Mesenchymal stem cell (in vitro differentiated cells and primary cell): ENCODE measurements at regions not wholly inside any gene's neighbourhood (a gene's known extent, or its start where the extent isn't known, plus 50 kb on each side); places are given as distances from the start of the nearest gene placed in this dataset.
"Not testable (repeated sequence)": the region's sequence is repeated elsewhere in the genome, so short reads cannot be mapped to it uniquely, and the experiment has no call there.

ENCODE experiments used
- DNase-seq: peaks from one replicate; pipeline ENCODE4 v3.0.0-alpha.2; 2013
- H2AFZ ChIP-seq: one replicate; pipeline ENCODE4 v1.6.1; 2013; ENCODE audit warnings: low read depth, mild to moderate bottlenecking, control low read depth, inconsistent platforms, low read length, moderate library complexity
- H2AK5ac ChIP-seq: 2 replicates; pipeline ENCODE4 v1.6.1; 2013; ENCODE audit warnings: low read length, moderate library complexity, mild to moderate bottlenecking, inconsistent platforms; ENCODE audit not compliant: severe bottlenecking
- H2BK120ac ChIP-seq: one replicate; pipeline ENCODE4 v1.6.1; 2013; ENCODE audit warnings: low read depth, mild to moderate bottlenecking, inconsistent platforms, low read length, moderate library complexity
- H2BK12ac ChIP-seq, 2 experiments: one replicate each; pipeline ENCODE4 v1.6.1; 2013; ENCODE audit warnings: inconsistent platforms in 2 of 2, low read length in 2 of 2, mild to moderate bottlenecking in 2 of 2, moderate library complexity in 2 of 2, control low read depth in 1 of 2
- H2BK15ac ChIP-seq: one replicate; pipeline ENCODE4 v1.6.1; 2013; ENCODE audit warnings: mild to moderate bottlenecking, low read depth, inconsistent platforms; ENCODE audit not compliant: poor library complexity, severe bottlenecking
- H2BK5ac ChIP-seq: 2 replicates; pipeline ENCODE4 v1.6.1; 2013; ENCODE audit warnings: low read depth, mild to moderate bottlenecking, low read length, control low read depth, inconsistent platforms; ENCODE audit not compliant: poor library complexity, severe bottlenecking
- H3K14ac ChIP-seq, 2 experiments: one replicate each; pipeline ENCODE4 v1.6.1; 2013; ENCODE audit warnings: inconsistent platforms in 2 of 2, low read length in 2 of 2, control low read depth in 1 of 2, mild to moderate bottlenecking in 1 of 2, moderate library complexity in 1 of 2
- H3K18ac ChIP-seq, 2 experiments: one replicate each; pipeline ENCODE4 v1.6.1; 2013; ENCODE audit warnings: inconsistent platforms in 2 of 2, low read length in 2 of 2, control low read depth in 1 of 2, low read depth in 1 of 2, mild to moderate bottlenecking in 1 of 2
- H3K23ac ChIP-seq, 2 experiments: one replicate each; pipeline ENCODE4 v1.6.1; 2013; ENCODE audit warnings: inconsistent platforms in 2 of 2, low read length in 2 of 2, mild to moderate bottlenecking in 2 of 2, moderate library complexity in 2 of 2, control low read depth in 1 of 2
- H3K27ac ChIP-seq: 2 replicates; pipeline ENCODE4 v1.5.1; 2013; ENCODE audit warnings: mild to moderate bottlenecking, moderate library complexity, low read length, control low read depth, inconsistent platforms; ENCODE audit not compliant: poor library complexity, severe bottlenecking
- H3K27me3 ChIP-seq, 2 experiments: 2 replicates each; pipeline versions ENCODE4 v1.6.1 to v1.7.0; 2013; ENCODE audit warnings: low read length in 2 of 2, mild to moderate bottlenecking in 2 of 2, moderate library complexity in 2 of 2, control low read depth in 1 of 2, inconsistent platforms in 1 of 2; ENCODE audit not compliant: control insufficient read depth in 1 of 2, insufficient read depth in 1 of 2
- H3K36me3 ChIP-seq, 2 experiments: 2 replicates each; pipeline versions ENCODE4 v1.6.1 to v1.7.0; 2013; ENCODE audit warnings: low read length in 2 of 2, control low read depth in 1 of 2, inconsistent platforms in 1 of 2, low read depth in 1 of 2, mild to moderate bottlenecking in 1 of 2; ENCODE audit not compliant: insufficient read depth in 2 of 2, control insufficient read depth in 1 of 2
- H3K4ac ChIP-seq, 2 experiments: one replicate each; pipeline ENCODE4 v1.6.1; 2013; ENCODE audit warnings: inconsistent platforms in 2 of 2, low read length in 2 of 2, mild to moderate bottlenecking in 2 of 2, moderate library complexity in 2 of 2, control low read depth in 1 of 2, low read depth in 1 of 2
- H3K4me1 ChIP-seq: 2 replicates; pipeline ENCODE4 v1.6.1; 2013; ENCODE audit warnings: low read depth, low read length, control low read depth; ENCODE audit not compliant: control insufficient read depth, insufficient read depth
- H3K4me2 ChIP-seq: 2 replicates; pipeline ENCODE4 v1.6.1; 2013; ENCODE audit warnings: low read length, mild to moderate bottlenecking, inconsistent platforms; ENCODE audit not compliant: poor library complexity, severe bottlenecking
- H3K4me3 ChIP-seq, 2 experiments: 2 replicates each; pipeline versions ENCODE4 v1.5.1 to v1.7.0; 2013; ENCODE audit warnings: low read length in 2 of 2, mild to moderate bottlenecking in 2 of 2, control low read depth in 1 of 2, low read depth in 1 of 2; ENCODE audit not compliant: insufficient read depth in 1 of 2
- H3K79me1 ChIP-seq: replicated peaks from 2 replicates; pipeline ENCODE4 v1.6.1; 2013; ENCODE audit warnings: mild to moderate bottlenecking, control low read depth, low read length, inconsistent platforms; ENCODE audit not compliant: poor library complexity, severe bottlenecking
- H3K9ac ChIP-seq: 2 replicates; pipeline ENCODE4 v1.7.0; 2013; ENCODE audit warnings: mild to moderate bottlenecking, low read length, moderate library complexity
- H3K9me3 ChIP-seq: 2 replicates; pipeline ENCODE4 v1.7.0; 2013; ENCODE audit warnings: mild to moderate bottlenecking, low read length; ENCODE audit not compliant: control insufficient read depth
- H4K8ac ChIP-seq: one replicate; pipeline ENCODE4 v1.6.1; 2013; ENCODE audit warnings: inconsistent platforms, mild to moderate bottlenecking, low read length, moderate library complexity
- H4K91ac ChIP-seq: one replicate; pipeline ENCODE4 v1.6.1; 2013; ENCODE audit warnings: mild to moderate bottlenecking, low read length, inconsistent platforms
- WGBS: methylation state at CpG from one replicate; pipeline ENCODE4 v1.1.7; 2013; ENCODE audit warnings: mixed read lengths; 5-methylcytosine and 5-hydroxymethylcytosine counted together

DNA sequence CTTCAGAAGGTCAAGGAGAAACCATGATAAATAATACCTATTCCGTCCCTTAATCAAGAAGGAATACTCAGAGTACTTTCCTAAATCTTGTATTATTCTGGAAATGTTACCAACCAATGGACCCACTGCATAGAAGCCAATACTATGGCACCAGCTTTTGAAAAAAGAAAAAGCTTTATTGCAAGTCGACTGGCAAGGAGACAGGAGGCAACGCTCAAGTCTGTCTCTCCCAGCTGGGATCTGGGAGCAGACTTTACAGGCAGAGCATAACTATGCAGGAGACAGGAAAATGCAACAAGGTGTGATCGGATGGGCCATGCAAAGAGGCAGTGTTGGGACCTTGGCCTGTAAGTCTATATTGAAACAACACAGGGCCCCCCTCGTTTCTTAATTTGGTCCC lies 132.4 kb downstream of the CHD9NB start:
- DNase-seq: no peak
- Histone ChIP-seq H3K9me3 (no peaks in the 10 kb centered on the region), H3K27me3 (no peaks in the 10 kb centered on the region), H4K8ac (no peak overlapping the region), H2BK5ac (no peak overlapping the region), H3K23ac (no peak overlapping the region), H3K36me3 (no peaks in the 10 kb centered on the region), H3K4me2 (no peak overlapping the region), H2BK15ac (no peak overlapping the region), H2AK5ac (no peak overlapping the region), H2BK12ac (no peak overlapping the region), H3K4ac (no peak overlapping the region), H3K18ac (no peak overlapping the region), H3K4me1 (no peaks in the 10 kb centered on the region), H3K79me1 (no peaks in the 10 kb centered on the region), H3K4me3 (no peak overlapping the region), H2AFZ (no peak overlapping the region), H3K27ac (no peak overlapping the region), H4K91ac (no peak overlapping the region), H3K9ac (no peak overlapping the region), H2BK120ac (no peak overlapping the region), H3K14ac (no peak overlapping the region)
- WGBS: 79% methylated on average over 5 of the region's 5 CpGs

- H4K91ac ChIP-seq: no peak overlapping the region
- H3K9me3 ChIP-seq: no peaks in the 10 kb centered on the region
- H3K14ac ChIP-seq: no peak overlapping the region
- H3K4me2 ChIP-seq: no peak overlapping the region
- no peak overlapping the region for H3K4me3 ChIP-seq
- no peaks in the 10 kb centered on the region for H3K27me3 ChIP-seq
- no peak overlapping the region for H4K8ac ChIP-seq
- H3K27ac ChIP-seq: no peak overlapping the region
- WGBS: no CpG with 5 or more reads among the region's 2 CpGs
- H2AFZ ChIP-seq: no peak overlapping the region
- no peak overlapping the region for H2BK5ac ChIP-seq
- H3K4me1 ChIP-seq: no peaks in the 10 kb centered on the region
- no peak overlapping the region for H3K4ac ChIP-seq
- H3K23ac ChIP-seq: no peak overlapping the region
- no peak overlapping the region for H2BK120ac ChIP-seq
- H3K18ac ChIP-seq: no peak overlapping the region
- H2BK15ac ChIP-seq: no peak overlapping the region
- no peak for DNase-seq
- H2BK12ac ChIP-seq: no peak overlapping the region
- H3K79me1 ChIP-seq: no peaks in the 10 kb centered on the region
- H3K36me3 ChIP-seq: no peaks in the 10 kb centered on the region
- H2AK5ac ChIP-seq: no peak overlapping the region
- H3K9ac ChIP-seq: no peak overlapping the region
Observed at GRCh38 chr16:52914428-52914827, 138.3 kb downstream of the CHD9NB start.

DNA sequence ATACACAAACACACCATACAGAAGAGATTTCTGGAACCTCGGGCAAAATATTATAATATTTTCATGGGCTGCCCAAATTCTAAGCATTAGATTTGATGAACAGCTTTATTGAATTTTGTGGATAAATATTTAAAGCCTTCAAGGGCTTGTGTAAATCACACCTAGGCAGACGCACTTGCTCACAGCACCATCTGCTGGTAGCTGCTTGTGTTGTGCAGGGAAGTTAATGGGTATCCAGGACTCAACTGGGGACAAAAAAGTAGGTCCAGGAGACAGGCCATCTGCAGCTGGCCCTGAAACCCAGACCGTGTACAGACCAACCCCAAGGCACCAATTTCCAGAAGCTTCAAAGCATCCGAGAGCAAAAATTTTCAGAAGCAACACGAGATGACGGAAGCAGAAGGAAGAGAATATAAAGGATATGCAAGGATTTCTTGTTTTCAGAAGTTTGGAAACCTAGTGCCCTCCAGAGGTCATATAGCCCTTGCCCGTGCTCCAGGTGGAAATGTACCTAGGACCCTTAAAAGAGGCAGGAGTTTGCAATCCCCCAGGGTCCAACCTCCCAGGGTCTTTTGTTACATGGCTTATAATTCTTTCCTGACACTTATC lies 140.0 kb downstream of the CHD9NB start:
- Histone ChIP-seq H3K79me1 (no peaks in the 10 kb centered on the region), H3K4ac (no peak overlapping the region), H2BK120ac (no peak overlapping the region), H4K91ac (no peak overlapping the region), H2AFZ (no peak overlapping the region), H3K14ac (no peak overlapping the region), H2BK15ac (no peak overlapping the region), H3K9me3 (no peaks in the 10 kb centered on the region), H3K36me3 (no peaks in the 10 kb centered on the region), H3K27ac (no peak overlapping the region), H3K9ac (no peak overlapping the region), H3K27me3 (no peaks in the 10 kb centered on the region), H3K18ac (no peak overlapping the region), H2BK5ac (no peak overlapping the region), H3K23ac (no peak overlapping the region), H3K4me3 (no peak overlapping the region), H3K4me2 (no peak overlapping the region), H4K8ac (no peak overlapping the region), H2BK12ac (no peak overlapping the region), H3K4me1 (no peaks in the 10 kb centered on the region), H2AK5ac (no peak overlapping the region)
- peak; percentile 31 for DNase-seq
- WGBS: 15% methylated on average over 5 of the region's 7 CpGs

- DNase-seq, H2BK120ac ChIP-seq, H3K14ac ChIP-seq, H2AFZ ChIP-seq, H3K4me2 ChIP-seq, H2BK5ac ChIP-seq, H3K27me3 ChIP-seq, H4K91ac ChIP-seq, H3K4ac ChIP-seq, H2BK12ac ChIP-seq, H3K27ac ChIP-seq, H3K79me1 ChIP-seq, H3K23ac ChIP-seq, H3K9ac ChIP-seq, H3K18ac ChIP-seq, H2AK5ac ChIP-seq, H3K36me3 ChIP-seq, H3K4me3 ChIP-seq, H3K9me3 ChIP-seq, H3K4me1 ChIP-seq, H2BK15ac ChIP-seq, H4K8ac ChIP-seq: not testable (repeated sequence)
- WGBS: 73% methylated on average over 6 of the region's 6 CpGs
Observed at GRCh38 chr16:52908057-52908456, 144.6 kb downstream of the CHD9NB start.
